ENCODE measurements at regions not wholly inside any gene's neighbourhood (a gene's known extent, or its start where the extent isn't known, plus 50 kb on each side); places are given as distances from the start of the nearest gene placed in this dataset.

DNA sequence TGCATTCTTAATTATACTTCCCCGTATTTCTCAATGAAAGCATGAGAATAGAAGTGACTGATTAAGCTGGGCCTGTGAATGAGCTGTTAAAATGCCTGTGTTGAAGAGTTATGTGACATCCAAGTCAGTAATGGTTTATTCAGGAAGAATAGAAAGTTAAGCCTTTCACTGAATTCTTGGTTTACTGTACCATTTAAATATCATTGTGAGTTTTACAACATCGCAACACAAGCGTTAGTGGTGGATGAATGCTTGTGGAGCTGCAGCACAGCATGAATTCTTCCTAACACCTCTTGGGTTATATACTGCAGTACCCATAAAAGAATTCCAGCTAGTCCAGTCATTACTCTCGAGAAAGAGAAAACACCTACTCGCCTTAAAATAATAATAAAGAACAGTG lies 257.8 kb downstream of the JRKL start:
- no peak overlapping the region for H3K27ac ChIP-seq
- H3K4me3 ChIP-seq: no peak overlapping the region
- H3K4me1 ChIP-seq: no peaks in the 10 kb centered on the region
- DNase-seq: no peak
- no peaks in the 10 kb centered on the region for H3K27me3 ChIP-seq (replicated peaks in 1 of 7)
- H3K9me3 ChIP-seq: peaks cover 0 to 7% (median 0%) of the 10 kb centered on the region in 8 donors
- intact Hi-C loops (cut with DNase I; ENCODE audit: low total_unique reads): no loop called here
- H3K36me3 ChIP-seq: no peaks in the 10 kb centered on the region
- WGBS, 5 donors: 63 to 78% (median 74%) methylated on average over 5 of the region's 5 CpGs
- TF ChIP-seq CTCF (IDR thresholded peaks at IDR 0.05 in 8 of 11, conservative IDR thresholded peaks at IDR 0.05 in 3 of 11) (no peak), POLR2AphosphoS5 (IDR thresholded peaks at IDR 0.05) (no peak), POLR2A (IDR thresholded peaks at IDR 0.05) (no peak)

DNA sequence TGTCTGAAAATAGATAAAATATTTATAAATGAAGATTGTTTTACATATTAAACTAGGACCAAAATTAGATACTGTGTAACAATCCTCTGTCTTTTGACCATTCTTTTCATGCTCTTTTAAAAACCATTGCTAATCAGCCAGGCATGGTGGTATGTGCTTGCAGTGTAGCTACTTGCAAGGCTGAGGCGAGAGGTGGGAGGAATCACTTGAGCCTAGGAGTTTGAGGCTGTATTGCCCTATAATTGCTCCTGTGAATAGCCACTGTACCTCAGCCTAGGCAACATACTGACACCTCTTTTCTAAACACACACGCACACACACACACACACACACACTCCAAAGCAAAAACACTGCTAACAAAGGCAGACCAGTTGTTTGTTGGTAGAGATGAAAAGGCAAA lies 259.2 kb downstream of the JRKL start:
- no peaks in the 10 kb centered on the region for H3K36me3 ChIP-seq
- H3K4me1 ChIP-seq: no peaks in the 10 kb centered on the region
- 50 to 71% (median 62%) methylated on average over 2 of the region's 2 CpGs for WGBS, 5 donors
- intact Hi-C loops (cut with DNase I; ENCODE audit: low total_unique reads): no loop called here
- H3K27me3 ChIP-seq (replicated peaks in 1 of 7): no peaks in the 10 kb centered on the region
- DNase-seq: no peak
- no peaks in the 10 kb centered on the region for H3K9me3 ChIP-seq
- TF ChIP-seq POLR2A (IDR thresholded peaks at IDR 0.05) (no peak), POLR2AphosphoS5 (IDR thresholded peaks at IDR 0.05) (no peak), CTCF (IDR thresholded peaks at IDR 0.05 in 8 of 11, conservative IDR thresholded peaks at IDR 0.05 in 3 of 11) (no peak)
- no peak overlapping the region for H3K4me3 ChIP-seq
- no peak overlapping the region for H3K27ac ChIP-seq

- intact Hi-C loops (cut with DNase I; ENCODE audit: low total_unique reads): no loop called here
- no peak for TF ChIP-seq POLR2A (IDR thresholded peaks at IDR 0.05)
- TF ChIP-seq CTCF (IDR thresholded peaks at IDR 0.05 in 8 of 11, conservative IDR thresholded peaks at IDR 0.05 in 3 of 11): no peak
- no peak for TF ChIP-seq POLR2AphosphoS5 (IDR thresholded peaks at IDR 0.05)
- Histone ChIP-seq H3K27me3 (replicated peaks in 1 of 7) (no peaks in the 10 kb centered on the region), H3K4me3 (no peak overlapping the region), H3K27ac (no peak overlapping the region), H3K36me3 (no peaks in the 10 kb centered on the region), H3K9me3 (no peaks in the 10 kb centered on the region), H3K4me1 (no peaks in the 10 kb centered on the region)
- WGBS, 5 donors: 80 to 90% (median 88%) methylated on average over 2 of the region's 2 CpGs
- DNase-seq: no peak
Measured at GRCh38 chr11:96652516-96652915, 262.7 kb downstream of the JRKL start.

DNA sequence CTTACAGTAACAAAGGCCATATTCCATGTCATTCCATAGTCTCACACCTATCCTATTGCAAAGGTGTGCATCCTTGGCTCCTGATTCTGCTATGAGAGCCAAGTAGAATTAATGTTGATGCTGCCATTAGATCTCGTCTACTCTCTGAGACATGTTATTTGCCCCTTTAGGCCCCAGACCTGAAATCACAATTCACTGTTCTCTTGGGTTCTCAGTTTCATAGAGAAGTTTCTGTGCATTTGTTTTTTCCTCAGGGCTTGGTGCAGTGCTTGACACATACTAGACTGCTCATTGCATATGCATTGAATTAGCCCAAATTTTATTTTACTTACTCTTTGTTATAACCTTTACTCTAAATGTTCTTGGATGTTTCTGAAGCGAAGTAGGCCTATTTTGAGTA lies 265.7 kb downstream of the JRKL start:
- intact Hi-C loops (cut with DNase I; ENCODE audit: low total_unique reads): no loop called here
- H3K27me3 ChIP-seq (replicated peaks in 1 of 7): no peaks in the 10 kb centered on the region
- 78 to 88% (median 82%) methylated on average over 2 of the region's 2 CpGs for WGBS, 5 donors
- no peak for DNase-seq
- TF ChIP-seq CTCF (IDR thresholded peaks at IDR 0.05 in 8 of 11, conservative IDR thresholded peaks at IDR 0.05 in 3 of 11): no peak
- TF ChIP-seq POLR2AphosphoS5 (IDR thresholded peaks at IDR 0.05): no peak
- no peak for TF ChIP-seq POLR2A (IDR thresholded peaks at IDR 0.05)
- H3K36me3 ChIP-seq: no peaks in the 10 kb centered on the region
- no peak overlapping the region for H3K4me3 ChIP-seq
- no peak overlapping the region for H3K27ac ChIP-seq
- no peaks in the 10 kb centered on the region for H3K9me3 ChIP-seq
- H3K4me1 ChIP-seq: no peaks in the 10 kb centered on the region
